ENCODE measurements at regions not wholly inside any gene's neighbourhood (a gene's known extent, or its start where the extent isn't known, plus 50 kb on each side); places are given as distances from the start of the nearest gene placed in this dataset.
"Not testable (repeated sequence)": the region's sequence is repeated elsewhere in the genome, so short reads cannot be mapped to it uniquely, and the experiment has no call there.

DNA sequence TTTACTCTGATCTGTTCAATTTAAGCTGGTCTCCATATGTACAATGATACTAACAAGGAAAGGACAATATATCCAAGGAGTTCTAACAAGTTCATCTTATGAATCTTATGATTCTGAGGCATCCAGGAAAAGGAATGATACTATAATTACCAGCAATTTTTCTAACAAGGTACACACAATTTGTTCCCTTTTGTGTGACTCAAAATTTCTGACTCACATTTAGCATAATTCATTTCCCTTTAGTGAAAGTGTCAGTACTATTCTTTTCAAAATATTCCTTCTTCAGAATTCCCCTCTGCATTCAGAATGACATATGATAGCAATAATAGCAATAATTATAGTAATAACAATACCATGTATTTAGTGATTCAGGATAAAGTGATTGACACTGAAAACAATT lies 594.8 kb downstream of the DMRTA1 start:
- intact Hi-C loops (cut with DNase I) = no loop called here
- no peak for DNase-seq (ENCODE audit: extremely low spot score in 2 of 2)
- Histone ChIP-seq H3K4me1 (no peaks in the 10 kb centered on the region), H3K36me3 (no peaks in the 10 kb centered on the region), H3K9me3 (no peaks in the 10 kb centered on the region), H3K27ac (no peak overlapping the region), H3K27me3 (no peaks in the 10 kb centered on the region), H3K4me3 (no peak overlapping the region)
- TF ChIP-seq, protein P1, sequence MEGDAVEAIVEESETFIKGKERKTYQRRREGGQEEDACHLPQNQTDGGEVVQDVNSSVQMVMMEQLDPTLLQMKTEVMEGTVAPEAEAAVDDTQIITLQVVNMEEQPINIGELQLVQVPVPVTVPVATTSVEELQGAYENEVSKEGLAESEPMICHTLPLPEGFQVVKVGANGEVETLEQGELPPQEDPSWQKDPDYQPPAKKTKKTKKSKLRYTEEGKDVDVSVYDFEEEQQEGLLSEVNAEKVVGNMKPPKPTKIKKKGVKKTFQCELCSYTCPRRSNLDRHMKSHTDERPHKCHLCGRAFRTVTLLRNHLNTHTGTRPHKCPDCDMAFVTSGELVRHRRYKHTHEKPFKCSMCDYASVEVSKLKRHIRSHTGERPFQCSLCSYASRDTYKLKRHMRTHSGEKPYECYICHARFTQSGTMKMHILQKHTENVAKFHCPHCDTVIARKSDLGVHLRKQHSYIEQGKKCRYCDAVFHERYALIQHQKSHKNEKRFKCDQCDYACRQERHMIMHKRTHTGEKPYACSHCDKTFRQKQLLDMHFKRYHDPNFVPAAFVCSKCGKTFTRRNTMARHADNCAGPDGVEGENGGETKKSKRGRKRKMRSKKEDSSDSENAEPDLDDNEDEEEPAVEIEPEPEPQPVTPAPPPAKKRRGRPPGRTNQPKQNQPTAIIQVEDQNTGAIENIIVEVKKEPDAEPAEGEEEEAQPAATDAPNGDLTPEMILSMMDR (IDR thresholded peaks at IDR 0.05) = no peak
- TF ChIP-seq POLR2A (IDR thresholded peaks at IDR 0.05) (no peak), POLR2AphosphoS5 (IDR thresholded peaks at IDR 0.05; ENCODE audit: insufficient read depth in 1 of 2, low read depth in 1 of 2) (no peak)

DNA sequence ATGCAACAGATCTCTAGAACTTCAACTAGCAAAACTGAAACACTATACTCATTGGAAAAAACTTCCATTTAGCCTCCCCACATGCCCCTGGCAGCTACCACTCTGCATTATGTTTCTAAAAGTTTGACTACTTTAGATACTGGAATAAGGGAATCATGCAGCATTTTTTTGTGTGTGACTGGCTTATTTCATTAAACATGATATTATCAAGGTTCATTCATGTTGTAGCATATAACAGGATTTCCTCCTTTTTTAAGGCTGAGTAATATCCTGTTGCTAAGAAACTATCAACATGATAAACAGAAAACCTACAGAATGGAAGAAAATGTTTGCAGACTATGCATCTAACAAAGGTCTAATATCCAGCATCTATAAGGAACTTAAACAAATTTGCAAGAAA lies 597.9 kb downstream of the DMRTA1 start:
- H3K9me3 ChIP-seq = no peaks in the 10 kb centered on the region
- intact Hi-C loops (cut with DNase I) = loop anchor here (2.0 kb wide), 1 partner anchor 18 kb away; no protein-coding TSS in a partner anchor
- no peak for DNase-seq (ENCODE audit: extremely low spot score in 2 of 2)
- no peaks in the 10 kb centered on the region for H3K4me1 ChIP-seq
- no peak overlapping the region for H3K27ac ChIP-seq
- no peaks in the 10 kb centered on the region for H3K27me3 ChIP-seq
- no peaks in the 10 kb centered on the region for H3K36me3 ChIP-seq
- TF ChIP-seq POLR2A (IDR thresholded peaks at IDR 0.05) (no peak), POLR2AphosphoS5 (IDR thresholded peaks at IDR 0.05; ENCODE audit: insufficient read depth in 1 of 2, low read depth in 1 of 2) (no peak)
- TF ChIP-seq, protein P1 (IDR thresholded peaks at IDR 0.05) = no peak
- no peak overlapping the region for H3K4me3 ChIP-seq

DNA sequence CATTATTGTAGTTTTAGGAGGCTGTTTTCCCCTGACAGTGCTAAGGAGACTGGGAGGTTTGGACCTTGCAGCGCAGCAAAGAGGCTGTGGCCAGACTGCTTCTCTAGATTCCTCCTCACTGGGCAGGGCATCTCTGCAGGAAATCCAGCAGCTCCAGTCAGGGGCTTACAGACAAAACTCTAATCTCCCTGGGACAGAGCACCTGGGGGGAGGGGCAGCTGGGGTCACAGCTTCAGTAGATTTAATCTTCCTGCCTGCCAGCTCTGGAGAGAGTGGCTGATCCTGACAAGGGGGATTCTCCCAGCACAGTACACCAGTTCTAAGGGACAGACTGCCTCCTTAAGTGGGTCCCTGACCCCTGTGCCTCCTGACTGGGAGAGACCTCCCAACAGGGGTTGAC lies 599.4 kb downstream of the DMRTA1 start:
- H3K4me1 ChIP-seq; H3K4me3 ChIP-seq; H3K9me3 ChIP-seq; H3K36me3 ChIP-seq; DNase-seq (ENCODE audit: extremely low spot score in 2 of 2); H3K27me3 ChIP-seq; H3K27ac ChIP-seq; intact Hi-C loops (cut with DNase I): not testable (repeated sequence)

DNA sequence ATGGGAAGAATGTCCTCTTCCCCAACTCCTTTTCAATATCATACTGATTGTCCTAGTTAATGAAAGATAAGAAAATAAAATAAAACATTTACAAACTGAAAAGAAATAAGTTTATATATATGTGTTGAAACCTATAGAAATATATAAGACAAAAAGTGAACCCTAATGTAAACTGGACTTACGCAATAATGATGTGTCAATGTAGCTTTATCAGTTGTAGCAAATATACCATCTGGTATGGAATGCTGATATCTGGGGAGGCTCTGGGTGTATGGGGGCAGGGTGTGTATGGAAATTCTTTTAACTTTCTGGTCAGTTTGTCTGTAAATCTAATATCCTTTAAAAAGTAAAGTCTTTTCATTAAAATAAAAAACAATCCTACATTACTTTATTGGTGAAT lies 603.9 kb downstream of the DMRTA1 start:
- no peaks in the 10 kb centered on the region for H3K4me1 ChIP-seq
- H3K27ac ChIP-seq = no peak overlapping the region
- TF ChIP-seq, protein P1 (IDR thresholded peaks at IDR 0.05) = no peak
- TF ChIP-seq POLR2A (IDR thresholded peaks at IDR 0.05) (no peak), POLR2AphosphoS5 (IDR thresholded peaks at IDR 0.05; ENCODE audit: insufficient read depth in 1 of 2, low read depth in 1 of 2) (no peak)
- H3K27me3 ChIP-seq = no peaks in the 10 kb centered on the region
- DNase-seq (ENCODE audit: extremely low spot score in 2 of 2) = no peak
- intact Hi-C loops (cut with DNase I) = no loop called here
- no peaks in the 10 kb centered on the region for H3K9me3 ChIP-seq
- H3K4me3 ChIP-seq = no peak overlapping the region
- H3K36me3 ChIP-seq = no peaks in the 10 kb centered on the region

DNA sequence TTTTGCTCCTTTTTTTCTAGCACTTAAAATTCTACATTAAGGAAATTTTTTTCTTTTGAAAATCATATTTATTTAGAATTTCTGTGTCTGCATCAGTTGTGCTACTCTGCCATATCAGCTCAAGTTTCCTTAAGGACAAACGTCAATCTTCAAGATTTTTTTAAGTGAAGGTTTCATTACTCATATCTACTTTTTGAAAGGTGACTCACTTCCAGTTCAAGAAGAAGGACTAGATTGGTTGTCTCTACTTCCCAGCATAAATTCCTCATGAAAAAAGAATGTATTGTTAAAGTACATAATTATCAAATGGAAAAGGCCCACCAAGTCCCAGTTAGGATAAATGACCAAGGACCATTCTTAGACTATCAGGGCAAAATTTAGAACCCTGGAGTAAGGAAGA lies 626.5 kb downstream of the DMRTA1 start:
- TF ChIP-seq POLR2A (IDR thresholded peaks at IDR 0.05) = no peak
- no peak for TF ChIP-seq POLR2AphosphoS5 (IDR thresholded peaks at IDR 0.05; ENCODE audit: insufficient read depth in 1 of 2, low read depth in 1 of 2)
- TF ChIP-seq, protein P1 (IDR thresholded peaks at IDR 0.05) = no peak
- H3K36me3 ChIP-seq = no peaks in the 10 kb centered on the region
- no peaks in the 10 kb centered on the region for H3K9me3 ChIP-seq
- intact Hi-C loops (cut with DNase I) = no loop called here
- no peak overlapping the region for H3K4me3 ChIP-seq
- H3K27me3 ChIP-seq = no peaks in the 10 kb centered on the region
- H3K27ac ChIP-seq = no peak overlapping the region
- no peak for DNase-seq (ENCODE audit: extremely low spot score in 2 of 2)
- H3K4me1 ChIP-seq = no peaks in the 10 kb centered on the region

DNA sequence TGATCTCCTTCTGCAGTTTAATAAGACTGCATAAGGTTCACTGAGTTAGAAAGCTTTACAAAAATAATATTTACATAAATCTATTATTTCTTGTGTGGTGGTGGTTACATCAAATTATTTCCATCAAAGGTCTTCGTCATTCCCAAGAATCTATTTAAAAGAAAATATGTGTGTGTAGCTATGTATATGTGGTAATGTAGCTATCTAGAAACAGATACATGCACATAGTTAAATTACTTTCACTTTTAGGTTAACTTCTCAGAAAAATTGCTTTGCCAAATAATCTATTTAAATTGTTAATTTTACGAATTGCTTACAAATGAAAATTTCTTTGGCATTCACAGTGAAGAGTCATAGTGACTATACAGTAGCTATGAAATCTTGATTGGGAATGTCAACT lies 633.2 kb downstream of the DMRTA1 start:
- Histone ChIP-seq H3K27ac (no peak overlapping the region), H3K4me3 (no peak overlapping the region), H3K27me3 (no peaks in the 10 kb centered on the region), H3K36me3 (no peaks in the 10 kb centered on the region), H3K9me3 (no peaks in the 10 kb centered on the region), H3K4me1 (no peaks in the 10 kb centered on the region)
- intact Hi-C loops (cut with DNase I) = no loop called here
- no peak for DNase-seq (ENCODE audit: extremely low spot score in 2 of 2)
- TF ChIP-seq, protein P1 (IDR thresholded peaks at IDR 0.05) = no peak

Measured in vagina (tissue), 2 donors.